Coronary artery (tissue), 2 donors: ENCODE measurements at regions not wholly inside any gene's neighbourhood (a gene's known extent, or its start where the extent isn't known, plus 50 kb on each side); places are given as distances from the start of the nearest gene placed in this dataset.

Experiments used
- DNase-seq: peaks from one replicate; pipeline ENCODE4 v3.0.0-alpha.2; 2017; ENCODE audit warnings: low spot score
- H3K27ac ChIP-seq, 2 donors: fragments of 200-600 bp; sonication (generic); one replicate each; pipeline ENCODE4 v1.5.1; 2016 to 2019
- H3K4me3 ChIP-seq: fragments of 200-600 bp; sonication (generic); 2 replicates; pipeline ENCODE4 v1.5.1; 2016; ENCODE audit warnings: mild to moderate bottlenecking, moderate library complexity
- TF ChIP-seq, protein P1 (sequence below): fragments of 200-600 bp; sonication (generic); IDR thresholded peaks from one replicate; pipeline ENCODE4 v1.5.1; 2019; ENCODE audit warnings: antibody characterized with exemption

GRCh38 chr1:109824349-109825115 is 60.8 kb upstream of the EPS8L3 start:
- Histone ChIP-seq H3K27ac (peak overlapping the region; percentile 73 to 90), H3K4me3 (no peak overlapping the region)
- TF ChIP-seq, protein P1, sequence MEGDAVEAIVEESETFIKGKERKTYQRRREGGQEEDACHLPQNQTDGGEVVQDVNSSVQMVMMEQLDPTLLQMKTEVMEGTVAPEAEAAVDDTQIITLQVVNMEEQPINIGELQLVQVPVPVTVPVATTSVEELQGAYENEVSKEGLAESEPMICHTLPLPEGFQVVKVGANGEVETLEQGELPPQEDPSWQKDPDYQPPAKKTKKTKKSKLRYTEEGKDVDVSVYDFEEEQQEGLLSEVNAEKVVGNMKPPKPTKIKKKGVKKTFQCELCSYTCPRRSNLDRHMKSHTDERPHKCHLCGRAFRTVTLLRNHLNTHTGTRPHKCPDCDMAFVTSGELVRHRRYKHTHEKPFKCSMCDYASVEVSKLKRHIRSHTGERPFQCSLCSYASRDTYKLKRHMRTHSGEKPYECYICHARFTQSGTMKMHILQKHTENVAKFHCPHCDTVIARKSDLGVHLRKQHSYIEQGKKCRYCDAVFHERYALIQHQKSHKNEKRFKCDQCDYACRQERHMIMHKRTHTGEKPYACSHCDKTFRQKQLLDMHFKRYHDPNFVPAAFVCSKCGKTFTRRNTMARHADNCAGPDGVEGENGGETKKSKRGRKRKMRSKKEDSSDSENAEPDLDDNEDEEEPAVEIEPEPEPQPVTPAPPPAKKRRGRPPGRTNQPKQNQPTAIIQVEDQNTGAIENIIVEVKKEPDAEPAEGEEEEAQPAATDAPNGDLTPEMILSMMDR = no peak
- DNase-seq = no peak

DNA sequence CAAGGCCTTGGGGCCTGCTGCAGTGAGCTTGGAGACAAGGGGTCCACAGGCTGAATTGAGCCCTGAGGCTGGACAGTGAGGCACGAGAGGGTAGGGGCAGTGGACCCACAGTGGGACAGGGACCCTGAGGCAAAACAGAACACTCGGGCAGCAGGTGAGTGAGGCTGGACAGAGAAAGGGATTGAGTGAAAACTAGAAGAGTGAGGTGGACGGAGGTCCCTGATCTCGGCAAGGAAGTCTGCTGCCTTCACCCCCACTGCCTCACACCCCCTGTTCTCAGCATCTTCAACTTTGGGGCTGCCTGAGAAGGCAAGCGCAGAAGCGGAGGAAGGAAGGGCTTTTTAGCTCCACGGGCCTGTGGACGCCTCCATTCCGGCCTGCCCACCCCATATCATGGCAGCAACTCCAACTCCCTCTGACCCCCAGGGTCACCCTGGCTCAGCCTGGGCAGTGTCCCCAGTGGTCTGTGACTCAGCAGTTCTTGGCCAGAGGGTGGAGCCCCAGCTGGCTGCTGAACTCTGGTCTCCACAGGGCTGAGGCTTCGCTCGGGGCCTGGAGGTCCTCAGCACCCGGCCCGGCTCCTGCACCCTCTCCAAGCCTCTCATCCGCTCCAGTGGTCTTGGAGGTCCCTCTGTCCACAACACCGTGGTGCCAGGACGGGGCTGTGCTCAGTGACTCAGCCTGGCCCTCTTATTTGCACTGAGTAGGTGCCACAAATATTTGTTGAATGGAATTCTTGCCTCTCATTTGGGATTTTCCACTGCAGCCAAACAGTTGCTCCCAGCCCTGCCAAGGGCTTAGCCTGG is 60.0 kb upstream of the EPS8L3 start:
- Histone ChIP-seq H3K27ac (peak overlapping the region; percentile 73 to 90), H3K4me3 (peak overlapping the region; percentile 19)
- TF ChIP-seq, protein P1 = no peak
- peak; percentile 90 for DNase-seq

GRCh38 chr1:109822749-109823542 is 59.2 kb upstream of the EPS8L3 start:
- peak overlapping the region; percentile 73 to 90 for H3K27ac ChIP-seq
- TF ChIP-seq, protein P1 = no peak
- no peak overlapping the region for H3K4me3 ChIP-seq
- DNase-seq = peak; percentile 71

GRCh38 chr1:109821831-109822745 is 58.4 kb upstream of the EPS8L3 start:
- no peak overlapping the region for H3K4me3 ChIP-seq

DNA sequence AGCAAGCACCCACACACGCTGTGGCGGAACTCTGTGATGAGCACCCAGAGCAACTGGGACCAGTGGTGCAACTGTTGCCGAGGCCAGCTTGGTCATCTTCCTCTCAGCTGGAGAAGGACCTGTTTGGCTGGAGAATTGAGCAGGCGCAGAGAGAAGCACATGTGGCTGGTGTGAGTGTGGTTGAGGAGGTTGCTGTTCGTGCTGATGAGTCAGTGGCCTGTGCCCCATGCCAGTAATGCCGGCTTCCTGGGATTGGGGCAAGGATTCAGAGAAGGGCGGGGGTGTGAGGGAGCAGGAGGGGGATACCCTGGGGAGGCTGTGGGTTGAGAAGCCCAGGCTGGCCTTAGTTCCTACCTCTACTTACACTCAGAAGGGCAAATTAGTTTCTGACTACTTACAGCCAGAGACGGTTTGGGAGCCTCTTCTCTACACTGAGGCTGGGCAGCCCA is 57.5 kb upstream of the EPS8L3 start:
- Histone ChIP-seq H3K27ac (peak overlapping the region; percentile 71 to 90), H3K4me3 (no peak overlapping the region)
- TF ChIP-seq, protein P1 = no peak
- DNase-seq = peak; percentile 95

More at GRCh38 chr1:109821831-109822745, 58.4 kb upstream of the EPS8L3 start:
- TF ChIP-seq, protein P1 = no peak
- peak overlapping the region; percentile 71 to 90 for H3K27ac ChIP-seq
- DNase-seq = peak; percentile 85

- DNase-seq = peak; percentile 68
- H3K27ac ChIP-seq = no peak overlapping the region
- TF ChIP-seq, protein P1 = no peak
- H3K4me3 ChIP-seq = no peak overlapping the region
Observed at GRCh38 chr1:109819906-109820305, 56.2 kb upstream of the EPS8L3 start.
